HCT116 (cell line): ENCODE measurements at regions not wholly inside any gene's neighbourhood (a gene's known extent, or its start where the extent isn't known, plus 50 kb on each side); places are given as distances from the start of the nearest gene placed in this dataset.

Experiments
- CTCF ChIP-seq, 3 experiments: fragments of 200-600 bp in 1 of 3; sonication (generic) in 1 of 3; IDR thresholded peaks in 2 of 3; conservative IDR thresholded peaks in 1 of 3; 2 replicates each; pipeline ENCODE4 v1.5.1; 2012 to 2017; ENCODE audit warnings: low read depth in 2 of 3, low read length in 2 of 3, antibody characterized with exemption in 1 of 3, borderline replicate concordance in 1 of 3, control low read depth in 1 of 3, mild to moderate bottlenecking in 1 of 3, mixed read lengths in 1 of 3, mixed run types in 1 of 3, moderate library complexity in 1 of 3; ENCODE audit not compliant: insufficient read depth in 1 of 3
- EZH2 ChIP-seq: fragments of 200-600 bp; sonication (generic); IDR thresholded peaks from 2 replicates; pipeline ENCODE4 v1.6.1; 2017; ENCODE audit warnings: antibody characterized with exemption, mixed run types
- FOSL1 ChIP-seq: IDR thresholded peaks from 2 replicates; pipeline ENCODE4 v1.6.1; 2012; ENCODE audit warnings: low read depth
- JUND ChIP-seq: IDR thresholded peaks from 2 replicates; pipeline ENCODE4 v1.6.1; 2012
- POLR2A ChIP-seq: IDR thresholded peaks from 2 replicates; pipeline ENCODE4 v1.7.0; 2011; ENCODE audit warnings: borderline replicate concordance; ENCODE audit not compliant: insufficient read depth, insufficient read length; ENCODE audit errors: extremely low read depth
- POLR2AphosphoS5 ChIP-seq: IDR thresholded peaks from 2 replicates; pipeline ENCODE4 v1.6.1; 2011; ENCODE audit warnings: mild to moderate bottlenecking, low read depth, low read length, moderate library complexity
- RAD21 ChIP-seq: IDR thresholded peaks from 2 replicates; pipeline ENCODE4 v1.6.1; 2012; ENCODE audit warnings: low read depth, mild to moderate bottlenecking
- SIN3A ChIP-seq: IDR thresholded peaks from 2 replicates; pipeline ENCODE4 v1.6.1; 2012; ENCODE audit warnings: low read depth
- SP1 ChIP-seq: IDR thresholded peaks from 2 replicates; pipeline ENCODE4 v1.6.1; 2012; ENCODE audit warnings: low read depth
- SRF ChIP-seq: IDR thresholded peaks from 2 replicates; pipeline ENCODE4 v1.6.1; 2012; ENCODE audit warnings: low read depth
- TCF7L2 ChIP-seq: IDR thresholded peaks from 2 replicates; pipeline ENCODE4 v1.7.0; 2011; ENCODE audit warnings: borderline replicate concordance, inconsistent platforms; ENCODE audit not compliant: insufficient read depth, insufficient read length; ENCODE audit errors: extremely low read depth
- ZNF274 ChIP-seq: fragments of 200-500 bp; sonication (Bioruptor generic); IDR thresholded peaks from 2 replicates; pipeline ENCODE4 v1.6.1; 2014; ENCODE audit warnings: mild to moderate bottlenecking, low read depth, low read length, inconsistent platforms
- TF ChIP-seq, protein P1 (sequence below): IDR thresholded peaks from 2 replicates; pipeline ENCODE4 v1.6.1; 2012
- TF ChIP-seq, protein P2 (sequence below): IDR thresholded peaks from 2 replicates; pipeline ENCODE4 v1.6.1; 2012

DNA sequence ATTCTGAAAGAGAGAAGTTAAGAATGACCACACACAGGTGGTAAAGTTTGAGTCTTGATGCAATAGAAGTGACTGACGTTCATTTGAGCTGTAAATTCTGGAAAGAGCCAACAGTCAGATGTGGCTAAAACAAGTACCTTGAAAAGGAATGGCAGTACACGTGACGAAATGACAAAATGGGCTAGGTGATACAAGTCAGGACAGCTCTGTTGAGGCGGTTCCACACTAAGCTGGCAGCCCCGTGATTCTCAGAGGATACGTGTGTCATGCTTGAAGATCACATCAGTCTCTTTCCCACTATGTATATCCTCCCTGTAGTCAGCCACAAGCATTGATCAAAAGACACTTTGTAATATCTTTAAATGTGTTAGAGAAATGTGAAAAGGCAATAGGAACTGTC lies 881.3 kb upstream of the ADGRL2 start:
- TF ChIP-seq SP1, result no peak
- no peak for TF ChIP-seq CTCF (IDR thresholded peaks at IDR 0.05 in 2 of 3, conservative IDR thresholded peaks at IDR 0.05 in 1 of 3; ENCODE audit: borderline replicate concordance in 1 of 3, insufficient read depth in 1 of 3, low read depth in 2 of 3, low read length in 2 of 3)
- no peak for TF ChIP-seq FOSL1
- TF ChIP-seq POLR2AphosphoS5, result no peak
- TF ChIP-seq POLR2A, result no peak
- no peak for TF ChIP-seq ZNF274
- no peak for TF ChIP-seq TCF7L2
- no peak for TF ChIP-seq EZH2
- TF ChIP-seq, protein P1, sequence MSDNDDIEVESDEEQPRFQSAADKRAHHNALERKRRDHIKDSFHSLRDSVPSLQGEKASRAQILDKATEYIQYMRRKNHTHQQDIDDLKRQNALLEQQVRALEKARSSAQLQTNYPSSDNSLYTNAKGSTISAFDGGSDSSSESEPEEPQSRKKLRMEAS, result no peak
- no peak for TF ChIP-seq JUND
- no peak for TF ChIP-seq SRF
- no peak for TF ChIP-seq SIN3A
- no peak for TF ChIP-seq RAD21
- TF ChIP-seq, protein P2, sequence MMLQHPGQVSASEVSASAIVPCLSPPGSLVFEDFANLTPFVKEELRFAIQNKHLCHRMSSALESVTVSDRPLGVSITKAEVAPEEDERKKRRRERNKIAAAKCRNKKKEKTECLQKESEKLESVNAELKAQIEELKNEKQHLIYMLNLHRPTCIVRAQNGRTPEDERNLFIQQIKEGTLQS, result no peak
